ENCODE measurements at regions not wholly inside any gene's neighbourhood (a gene's known extent, or its start where the extent isn't known, plus 50 kb on each side); places are given as distances from the start of the nearest gene placed in this dataset.

DNA sequence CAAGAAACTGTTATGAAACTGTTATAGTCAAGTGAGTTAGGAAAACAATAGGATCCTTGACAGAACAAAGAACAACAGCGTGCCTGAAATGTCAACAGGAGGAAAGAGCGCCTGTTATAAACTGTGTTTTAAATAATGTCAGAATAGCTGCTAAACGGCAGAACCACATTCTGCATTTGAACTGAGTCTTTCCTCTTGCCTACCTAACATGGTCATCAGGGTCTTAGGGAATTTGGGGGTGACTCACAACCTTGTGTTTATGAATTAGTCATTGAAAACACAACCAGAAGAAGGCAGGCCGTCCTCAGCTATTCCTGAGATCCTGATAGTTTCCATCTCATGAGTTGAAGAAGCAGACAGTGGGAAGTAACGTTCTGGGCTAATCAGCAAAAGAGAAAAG lies 222.0 kb upstream of the FN1 start:
- peaks cover 10% of the 10 kb centered on the region for H3K27me3 Mint-ChIP-seq
- ATAC-seq (no peak), DNase-seq (no peak)
- H3K4me1 Mint-ChIP-seq = no peaks in the 10 kb centered on the region
- peaks cover 4% of the 10 kb centered on the region for H3K36me3 Mint-ChIP-seq (ENCODE audit: low read depth)
- no peak overlapping the region for H3K4me3 Mint-ChIP-seq
- no peaks in the 10 kb centered on the region for H3K9me3 ChIP-seq (ENCODE audit: control insufficient read depth, low read length, poor library complexity, severe bottlenecking)
- no peak overlapping the region for H3K27ac Mint-ChIP-seq

DNA sequence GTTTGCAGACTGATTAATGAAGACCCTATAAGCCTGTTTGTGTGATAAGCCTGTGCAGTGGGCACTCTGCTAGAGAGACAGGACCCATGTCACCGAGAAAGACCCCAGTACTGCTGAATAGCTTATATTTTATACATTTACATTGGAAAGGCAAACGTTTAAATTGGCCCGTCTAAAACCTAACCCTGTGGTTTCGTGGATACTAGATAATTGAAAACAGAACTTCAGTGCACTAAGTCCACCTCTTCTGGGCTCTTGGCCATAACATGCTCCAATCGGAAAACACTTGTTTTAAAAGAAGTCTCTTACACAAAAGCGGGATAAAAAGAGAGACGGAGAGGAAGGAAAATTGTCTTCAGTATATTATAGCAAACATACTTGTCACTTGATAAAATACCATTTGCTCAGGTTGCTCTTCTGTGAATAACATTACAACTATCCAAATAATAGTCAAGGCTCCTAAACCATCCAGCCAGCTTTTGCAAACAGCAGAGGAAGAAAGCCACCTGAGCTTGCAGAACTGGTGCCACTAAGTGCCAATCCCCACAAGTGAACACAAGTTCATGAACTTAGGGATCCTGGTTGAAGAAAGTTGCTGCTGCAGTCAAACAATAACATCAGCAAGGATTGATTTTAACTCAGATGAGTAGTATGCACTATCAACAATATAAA lies 218.4 kb upstream of the FN1 start:
- DNase-seq = no peak
- Mint-ChIP-seq H3K27me3 (no peaks in the 10 kb centered on the region), H3K36me3 (ENCODE audit: low read depth) (no peaks in the 10 kb centered on the region), H3K4me3 (no peak overlapping the region), H3K4me1 (no peaks in the 10 kb centered on the region), H3K27ac (no peak overlapping the region)
- no peaks in the 10 kb centered on the region for H3K9me3 ChIP-seq (ENCODE audit: control insufficient read depth, low read length, poor library complexity, severe bottlenecking)
- no peak for ATAC-seq

DNA sequence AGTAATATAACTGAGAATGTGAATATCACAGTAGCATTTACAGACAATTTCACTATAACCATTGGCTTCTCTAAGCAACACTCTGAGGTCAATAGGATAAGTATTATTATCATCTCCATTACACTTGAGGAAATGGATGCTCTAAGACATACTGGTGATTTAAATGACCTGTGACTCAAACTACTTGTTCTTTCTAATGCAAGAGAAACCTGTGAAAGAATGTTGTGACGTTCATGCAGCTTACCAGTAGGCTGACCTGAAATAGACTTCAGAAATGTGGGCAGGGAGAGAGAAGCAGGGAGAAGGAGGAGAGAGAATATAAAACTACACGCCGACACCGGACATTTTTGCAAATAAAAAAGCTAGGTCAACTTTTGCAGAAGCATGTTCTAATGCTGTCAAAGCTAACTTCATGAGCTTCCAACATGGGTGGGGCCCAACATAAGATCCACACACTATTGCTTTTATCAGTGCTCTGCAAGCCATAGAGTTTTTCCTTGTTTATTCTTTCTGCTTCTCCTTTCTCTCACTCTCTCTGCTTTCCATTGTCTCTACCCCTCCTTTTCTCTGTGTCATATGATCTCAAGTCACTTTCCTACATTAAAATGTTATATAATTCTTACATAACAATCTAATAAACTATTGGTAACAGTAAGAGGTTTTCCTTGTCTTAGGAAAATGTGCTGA lies 217.6 kb upstream of the FN1 start:
- no peaks in the 10 kb centered on the region for H3K27me3 Mint-ChIP-seq
- no peak overlapping the region for H3K27ac Mint-ChIP-seq
- H3K4me1 Mint-ChIP-seq = no peaks in the 10 kb centered on the region
- no peaks in the 10 kb centered on the region for H3K9me3 ChIP-seq (ENCODE audit: control insufficient read depth, low read length, poor library complexity, severe bottlenecking)
- H3K36me3 Mint-ChIP-seq (ENCODE audit: low read depth) = no peaks in the 10 kb centered on the region
- DNase-seq = no peak
- ATAC-seq = no peak
- no peak overlapping the region for H3K4me3 Mint-ChIP-seq

DNA sequence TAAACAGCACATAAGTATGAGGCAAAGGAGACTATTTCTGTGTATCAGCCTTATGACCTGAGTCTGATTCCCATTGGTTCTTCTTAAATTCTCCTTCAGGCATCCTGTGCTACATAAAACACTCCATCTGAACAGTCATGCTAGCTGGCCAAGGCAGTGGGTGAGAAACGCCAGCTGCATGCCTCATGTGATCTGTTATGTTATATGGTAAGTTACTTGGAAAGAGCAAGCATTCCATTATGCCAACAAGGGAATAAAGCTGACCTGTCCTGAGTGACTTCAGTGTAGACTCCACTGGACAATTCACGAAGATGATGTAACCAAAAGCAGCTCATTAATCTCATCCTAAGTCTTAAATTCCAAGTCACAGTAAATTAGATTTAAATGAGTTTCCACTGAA lies 216.5 kb upstream of the FN1 start:
- no peaks in the 10 kb centered on the region for H3K27me3 Mint-ChIP-seq

DNA sequence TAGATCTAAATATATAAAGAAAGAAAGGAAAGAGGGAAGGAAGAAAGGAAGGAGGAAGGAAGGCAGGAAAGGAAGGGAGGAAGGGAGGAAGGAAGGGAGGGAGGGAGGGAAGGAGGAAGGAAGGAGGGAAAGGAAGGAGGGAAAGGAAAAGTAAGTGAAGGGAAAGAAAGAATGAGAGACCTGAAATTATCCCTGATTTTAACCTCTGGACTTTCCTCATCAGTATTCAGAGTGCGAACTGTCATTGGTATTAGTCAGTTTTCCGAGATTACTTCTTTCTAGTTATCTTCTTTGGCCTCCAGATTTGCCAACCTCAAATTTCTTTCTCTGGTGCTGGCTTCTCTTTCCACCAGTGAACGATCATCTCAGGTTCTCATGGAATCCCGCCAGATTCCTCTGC lies 215.5 kb upstream of the FN1 start:
- Mint-ChIP-seq H3K27me3 (no peaks in the 10 kb centered on the region), H3K27ac (no peak overlapping the region), H3K4me1 (no peaks in the 10 kb centered on the region), H3K36me3 (ENCODE audit: low read depth) (no peaks in the 10 kb centered on the region), H3K4me3 (no peak overlapping the region)
- ATAC-seq (no peak), DNase-seq (no peak)
- no peaks in the 10 kb centered on the region for H3K9me3 ChIP-seq (ENCODE audit: control insufficient read depth, low read length, poor library complexity, severe bottlenecking)

More for the DNA sequence above, 216.5 kb upstream of the FN1 start:
- no peaks in the 10 kb centered on the region for H3K9me3 ChIP-seq (ENCODE audit: control insufficient read depth, low read length, poor library complexity, severe bottlenecking)
- no peak overlapping the region for H3K27ac Mint-ChIP-seq
- DNase-seq = no peak
- H3K4me3 Mint-ChIP-seq = no peak overlapping the region
- H3K4me1 Mint-ChIP-seq = no peaks in the 10 kb centered on the region
- no peak for ATAC-seq
- H3K36me3 Mint-ChIP-seq (ENCODE audit: low read depth) = no peaks in the 10 kb centered on the region

DNA sequence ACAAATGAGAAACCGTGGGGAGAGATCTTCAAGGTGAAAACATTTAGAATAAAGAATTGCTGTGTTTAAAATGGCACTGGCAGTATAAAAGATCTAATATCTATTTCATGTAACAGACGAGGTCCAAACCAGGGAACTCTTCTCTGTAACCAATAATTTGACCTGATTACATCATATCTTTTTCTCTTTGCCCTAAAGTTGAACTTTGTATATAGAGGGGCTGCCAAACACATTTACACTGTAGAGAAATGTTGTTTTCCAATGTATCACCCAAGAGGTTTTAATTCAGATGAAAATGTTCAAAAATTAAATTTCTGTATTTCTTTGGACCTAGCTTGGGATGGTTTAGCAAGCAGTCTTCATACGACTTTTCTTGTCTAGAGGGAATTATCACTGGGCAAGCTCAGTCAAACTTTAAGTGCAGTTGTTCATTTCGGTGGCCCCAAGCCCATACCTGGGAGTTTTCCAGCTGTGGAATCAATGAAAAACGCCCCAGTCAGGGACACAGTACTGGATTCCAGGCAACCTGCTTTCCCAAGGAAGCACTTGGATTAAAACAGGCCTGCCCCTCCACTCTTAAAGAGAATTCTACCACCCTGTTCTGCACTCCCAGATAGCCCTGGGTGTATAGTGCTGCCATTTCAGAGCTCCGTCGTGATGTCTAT lies 208.5 kb upstream of the FN1 start:
- DNase-seq = no peak
- H3K36me3 Mint-ChIP-seq (ENCODE audit: low read depth) = no peaks in the 10 kb centered on the region
- no peak overlapping the region for H3K27ac Mint-ChIP-seq
- H3K4me1 Mint-ChIP-seq = no peaks in the 10 kb centered on the region
- no peaks in the 10 kb centered on the region for H3K9me3 ChIP-seq (ENCODE audit: control insufficient read depth, low read length, poor library complexity, severe bottlenecking)
- no peaks in the 10 kb centered on the region for H3K27me3 Mint-ChIP-seq
- ATAC-seq = no peak
- H3K4me3 Mint-ChIP-seq = no peak overlapping the region

DNA sequence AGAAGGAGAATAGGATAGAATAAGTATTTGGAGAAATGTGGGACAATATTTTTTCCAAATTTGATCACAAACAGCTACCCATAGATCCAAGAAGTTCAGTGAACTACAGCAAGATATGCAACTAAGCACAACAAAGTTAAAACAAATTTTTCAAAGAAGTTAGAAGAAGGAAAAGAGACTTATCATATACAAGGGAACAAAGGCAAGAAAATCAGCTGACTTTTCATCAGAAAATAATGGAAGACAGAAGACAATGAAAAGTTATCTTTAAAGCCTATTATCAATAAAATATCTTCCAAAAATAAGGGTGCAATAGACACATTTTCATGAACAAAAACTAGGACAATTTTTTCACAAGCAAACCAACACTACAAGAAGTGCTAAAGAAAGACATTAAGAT lies 202.8 kb upstream of the FN1 start:
- Mint-ChIP-seq H3K27ac (no peak overlapping the region), H3K4me3 (no peak overlapping the region), H3K4me1 (no peaks in the 10 kb centered on the region), H3K36me3 (ENCODE audit: low read depth) (no peaks in the 10 kb centered on the region), H3K27me3 (no peaks in the 10 kb centered on the region)
- ATAC-seq (no peak), DNase-seq (no peak)
- H3K9me3 ChIP-seq (ENCODE audit: control insufficient read depth, low read length, poor library complexity, severe bottlenecking) = peaks cover 2% of the 10 kb centered on the region

DNA sequence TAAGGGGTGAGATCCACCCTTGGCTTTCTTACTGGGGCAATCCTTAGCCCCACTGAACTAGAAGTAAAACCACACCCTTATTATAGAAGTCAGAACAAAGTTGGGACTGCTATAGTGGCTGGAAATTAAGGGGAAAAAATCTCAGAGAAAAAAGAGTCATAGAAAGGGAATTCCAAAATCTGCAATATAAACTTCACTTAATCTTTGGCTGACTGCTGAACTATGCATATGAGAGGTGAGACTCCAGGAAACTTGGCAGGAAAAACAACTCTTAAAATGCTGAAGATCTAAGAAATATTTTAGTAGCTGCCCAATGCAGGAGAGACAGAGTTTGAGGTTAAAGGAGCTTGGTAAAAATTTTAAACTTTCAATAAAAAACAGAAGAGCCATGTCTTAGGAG lies 201.8 kb upstream of the FN1 start:
- no peak overlapping the region for H3K4me3 Mint-ChIP-seq
- no peak overlapping the region for H3K27ac Mint-ChIP-seq
- no peaks in the 10 kb centered on the region for H3K4me1 Mint-ChIP-seq
- peaks cover 2% of the 10 kb centered on the region for H3K9me3 ChIP-seq (ENCODE audit: control insufficient read depth, low read length, poor library complexity, severe bottlenecking)
- no peaks in the 10 kb centered on the region for H3K36me3 Mint-ChIP-seq (ENCODE audit: low read depth)
- DNase-seq (no peak), ATAC-seq (no peak)
- no peaks in the 10 kb centered on the region for H3K27me3 Mint-ChIP-seq

DNA sequence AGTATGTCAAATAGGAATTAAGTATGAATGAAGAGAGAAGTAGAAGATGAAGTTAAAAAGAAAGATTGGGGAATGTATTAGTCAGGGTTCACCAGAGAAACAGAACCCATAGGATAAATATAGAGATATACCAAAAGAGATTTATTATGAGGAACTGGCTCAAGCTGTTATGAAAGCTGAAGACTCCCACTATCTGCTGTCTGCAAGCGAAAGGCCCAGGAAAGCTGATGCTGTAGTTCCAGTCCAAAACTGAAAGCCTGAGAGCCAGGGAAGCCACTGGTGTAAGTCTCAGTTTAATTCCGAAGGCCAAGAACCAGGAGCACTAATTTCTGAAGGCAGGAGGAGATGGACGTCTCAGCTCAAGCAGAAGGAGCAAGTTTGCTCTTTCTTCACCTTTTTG lies 200.9 kb upstream of the FN1 start:
- no peaks in the 10 kb centered on the region for H3K27me3 Mint-ChIP-seq
- H3K4me3 Mint-ChIP-seq = no peak overlapping the region
- no peaks in the 10 kb centered on the region for H3K36me3 Mint-ChIP-seq (ENCODE audit: low read depth)
- ATAC-seq = no peak
- no peaks in the 10 kb centered on the region for H3K4me1 Mint-ChIP-seq
- DNase-seq = no peak
- no peak overlapping the region for H3K27ac Mint-ChIP-seq
- H3K9me3 ChIP-seq (ENCODE audit: control insufficient read depth, low read length, poor library complexity, severe bottlenecking) = peaks cover 2% of the 10 kb centered on the region

DNA sequence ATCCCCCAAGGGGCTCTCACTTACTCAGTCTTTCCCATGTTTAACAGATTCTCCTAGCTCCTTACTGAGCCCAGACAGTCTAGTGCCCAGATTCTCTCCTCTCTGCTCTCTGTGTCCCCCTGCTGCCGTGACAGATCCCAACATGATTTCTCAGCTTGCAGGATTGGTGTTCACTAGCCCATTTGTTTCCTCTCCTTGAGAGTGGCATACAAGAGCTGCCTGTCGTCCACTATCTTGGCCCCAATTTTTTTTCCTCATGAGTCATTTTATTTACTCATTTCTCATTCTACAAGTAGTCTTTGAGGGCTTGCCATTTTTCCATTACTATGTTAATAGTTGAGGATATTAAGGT lies 199.9 kb upstream of the FN1 start:
- H3K36me3 Mint-ChIP-seq (ENCODE audit: low read depth) = no peaks in the 10 kb centered on the region
- DNase-seq (no peak), ATAC-seq (no peak)
- H3K27me3 Mint-ChIP-seq = no peaks in the 10 kb centered on the region
- H3K4me1 Mint-ChIP-seq = no peaks in the 10 kb centered on the region
- peaks cover 2% of the 10 kb centered on the region for H3K9me3 ChIP-seq (ENCODE audit: control insufficient read depth, low read length, poor library complexity, severe bottlenecking)
- H3K27ac Mint-ChIP-seq = no peak overlapping the region
- no peak overlapping the region for H3K4me3 Mint-ChIP-seq

DNA sequence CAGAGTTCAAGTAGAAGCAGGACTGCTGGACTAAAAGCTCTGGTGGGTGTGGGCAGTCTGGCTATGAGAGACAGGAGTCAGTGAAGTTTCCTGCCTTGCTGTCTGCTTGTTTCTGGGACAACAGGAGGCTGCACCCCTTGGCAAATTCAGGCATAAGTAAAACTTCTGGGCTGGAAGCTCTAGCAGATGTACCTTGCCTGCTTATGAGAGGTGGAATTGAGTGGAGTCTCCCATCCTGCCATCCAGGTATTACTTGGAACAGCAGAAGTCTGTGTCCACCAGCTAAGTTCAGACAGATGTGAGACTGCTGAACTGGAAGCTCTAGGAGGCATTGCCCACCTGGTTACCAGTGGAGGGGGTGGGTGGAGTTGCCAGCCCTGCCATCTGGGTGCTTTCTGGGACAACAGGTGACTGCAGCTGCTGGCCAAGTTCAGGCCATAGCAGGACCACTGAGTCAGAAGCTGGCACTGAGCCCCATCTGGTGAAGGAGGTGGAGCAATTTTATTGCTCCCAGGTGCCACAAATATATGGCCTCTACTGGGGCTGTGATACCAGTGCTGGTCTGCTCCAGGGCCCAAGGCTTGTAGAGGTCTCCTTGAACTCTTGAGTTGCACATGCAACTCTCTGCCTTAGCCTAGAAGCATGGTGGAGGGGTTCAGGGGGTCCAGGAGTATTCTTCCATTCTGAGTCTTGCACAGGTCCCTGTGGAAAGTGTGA lies 199.4 kb upstream of the FN1 start:
- ATAC-seq (no peak), DNase-seq (no peak)
- Mint-ChIP-seq H3K4me1 (no peaks in the 10 kb centered on the region), H3K4me3 (no peak overlapping the region), H3K27ac (no peak overlapping the region), H3K36me3 (ENCODE audit: low read depth) (no peaks in the 10 kb centered on the region), H3K27me3 (no peaks in the 10 kb centered on the region)
- H3K9me3 ChIP-seq (ENCODE audit: control insufficient read depth, low read length, poor library complexity, severe bottlenecking) = peaks cover 2% of the 10 kb centered on the region

DNA sequence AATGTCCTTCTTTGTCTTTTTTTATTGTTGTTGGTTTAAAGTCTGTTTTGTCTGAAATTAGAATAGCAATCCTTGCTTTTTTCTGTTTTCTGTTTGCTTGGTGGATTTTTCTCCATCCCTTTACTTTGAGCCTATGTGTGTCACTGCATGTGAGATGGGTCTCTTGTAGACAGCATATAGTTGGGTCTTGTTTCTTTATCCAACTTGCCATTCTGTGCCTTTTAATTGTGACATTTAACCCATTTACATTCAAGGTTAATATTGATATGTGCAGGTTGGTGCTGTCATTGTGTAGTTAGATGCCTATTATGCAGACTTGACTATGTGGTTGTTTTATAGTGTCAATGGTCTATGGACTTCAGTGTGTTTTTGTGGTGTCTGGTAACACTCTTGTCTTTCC lies 197.5 kb upstream of the FN1 start:
- no peak overlapping the region for H3K27ac Mint-ChIP-seq
- no peak for ATAC-seq

DNA sequence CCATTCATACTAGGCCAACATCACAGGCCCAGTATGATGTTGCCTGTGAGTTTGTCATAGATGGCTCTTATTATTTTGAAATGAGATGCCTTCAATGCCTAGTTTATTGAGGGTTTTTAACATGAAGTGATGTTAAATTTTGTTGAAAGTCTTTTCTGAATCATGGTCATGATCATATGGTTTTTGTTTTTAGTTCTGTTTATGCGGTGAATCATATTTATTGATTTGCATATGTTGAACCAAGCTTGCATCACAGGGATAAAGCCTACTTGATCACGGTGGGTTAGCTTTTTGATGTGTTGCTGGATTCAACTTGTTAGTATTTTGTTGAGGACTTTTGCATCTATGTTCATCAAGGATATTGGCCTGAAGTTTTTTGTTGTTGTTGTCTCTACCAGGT lies 195.8 kb upstream of the FN1 start:
- H3K27me3 Mint-ChIP-seq = no peaks in the 10 kb centered on the region
- H3K36me3 Mint-ChIP-seq (ENCODE audit: low read depth) = no peaks in the 10 kb centered on the region
- DNase-seq (no peak), ATAC-seq (no peak)
- no peak overlapping the region for H3K4me3 Mint-ChIP-seq
- H3K9me3 ChIP-seq (ENCODE audit: control insufficient read depth, low read length, poor library complexity, severe bottlenecking) = peaks cover 2% of the 10 kb centered on the region
- no peaks in the 10 kb centered on the region for H3K4me1 Mint-ChIP-seq
- no peak overlapping the region for H3K27ac Mint-ChIP-seq

More for the DNA sequence above, 197.5 kb upstream of the FN1 start:
- no peak for DNase-seq
- H3K9me3 ChIP-seq (ENCODE audit: control insufficient read depth, low read length, poor library complexity, severe bottlenecking) = peaks cover 2% of the 10 kb centered on the region
- no peak overlapping the region for H3K4me3 Mint-ChIP-seq
- no peaks in the 10 kb centered on the region for H3K27me3 Mint-ChIP-seq
- no peaks in the 10 kb centered on the region for H3K4me1 Mint-ChIP-seq
- H3K36me3 Mint-ChIP-seq (ENCODE audit: low read depth) = no peaks in the 10 kb centered on the region

Measured in T-helper 17 cell (primary cell).